HepG2 (cell line): ENCODE measurements at regions not wholly inside any gene's neighbourhood (a gene's known extent, or its start where the extent isn't known, plus 50 kb on each side); places are given as distances from the start of the nearest gene placed in this dataset.

Source experiments
- GMEB2 ChIP-seq: IDR thresholded peaks from 2 replicates; pipeline ENCODE4 v1.6.1; 2016; ENCODE audit warnings: missing biosample characterization, missing genetic modification reagents, low read depth
- GRHL1 ChIP-seq: sonication (generic); formaldehyde crosslinking; conservative IDR thresholded peaks from 2 replicates; pipeline ENCODE4 v1.8.0; 2022; ENCODE audit warnings: missing genetic modification reagents
- KAT8 ChIP-seq: IDR thresholded peaks from 2 replicates; pipeline ENCODE4 v1.6.1; 2016; ENCODE audit warnings: missing genetic modification reagents, missing compliant biosample characterization
- MATR3 ChIP-seq: sonication (generic); formaldehyde crosslinking; IDR thresholded peaks from 2 replicates; pipeline ENCODE4 v1.4.0; 2020; ENCODE audit warnings: missing genetic modification reagents
- NFKBIZ ChIP-seq: IDR thresholded peaks from 2 replicates; pipeline ENCODE4 v1.6.1; 2018; ENCODE audit warnings: missing genetic modification reagents, missing compliant biosample characterization
- RERE ChIP-seq: IDR thresholded peaks from 2 replicates; pipeline ENCODE4 v1.6.1; 2016; ENCODE audit warnings: low read depth, missing genetic modification reagents, missing compliant biosample characterization
- TIGD3 ChIP-seq: sonication (generic); formaldehyde crosslinking; IDR thresholded peaks from 2 replicates; pipeline ENCODE4 v1.5.1; 2020; ENCODE audit warnings: mild to moderate bottlenecking, missing genetic modification reagents, borderline replicate concordance
- ZNF326 ChIP-seq: sonication (generic); formaldehyde crosslinking; IDR thresholded peaks from 2 replicates; pipeline ENCODE4 v1.4.0; 2020; ENCODE audit warnings: missing genetic modification reagents, borderline replicate concordance

GRCh38 chr12:115160271-115161128, 476.5 kb upstream of the TBX3 start (continued):
- TF ChIP-seq TIGD3 (CRISPR knock-in tag), result no peak
- no peak for TF ChIP-seq GRHL1
- TF ChIP-seq GMEB2 (CRISPR knock-in tag), result no peak
- TF ChIP-seq MATR3, result no peak
- no peak for TF ChIP-seq NFKBIZ (CRISPR knock-in tag)
- TF ChIP-seq RERE (CRISPR knock-in tag), result no peak
- TF ChIP-seq KAT8 (CRISPR knock-in tag), result no peak
- TF ChIP-seq ZNF326 (CRISPR knock-in tag), result no peak
- TF ChIP-seq, all 625 proteins: peak for 0
